ENCODE measurements at regions not wholly inside any gene's neighbourhood (a gene's known extent, or its start where the extent isn't known, plus 50 kb on each side); places are given as distances from the start of the nearest gene placed in this dataset.

GRCh38 chr5:28666110-28666509 lies 1627.7 kb upstream of the CDH9 start:
- TF ChIP-seq POLR2A (IDR thresholded peaks at IDR 0.05; ENCODE audit: low read depth) = no peak
- TF ChIP-seq CTCF (IDR thresholded peaks at IDR 0.05) = no peak
- no peak for TF ChIP-seq POLR2AphosphoS5 (IDR thresholded peaks at IDR 0.05)
- no peak for TF ChIP-seq EP300 (IDR thresholded peaks at IDR 0.05)
